K562 (cell line): ENCODE measurements at regions not wholly inside any gene's neighbourhood (a gene's known extent, or its start where the extent isn't known, plus 50 kb on each side); places are given as distances from the start of the nearest gene placed in this dataset.

Experiments used
- ATAC-seq: fragments of 200-7000 bp; cut with Tn5 transposase; 3 replicates; pipeline ENCODE4 v1.9.1; 2020; ENCODE audit warnings: moderate library complexity
- BruUV-seq: library from RNA; stranded (reverse); fragments of 400-500 nt; replicated peaks from 2 replicates; lab custom pipeline; 2021; lab: Mats Ljungman, UMichigan
- CTCF ChIA-PET: fragments of 300-600 bp; formaldehyde crosslinking; extraction: SDS; loops from one replicate; lab custom pipeline; 2021; ENCODE audit warnings: low intra/inter-chr PET ratio; lab: Yijun Ruan, JAX
- POLR2A ChIA-PET: fragments of 300-600, 350-650 bp; sonication (Branson Sonifier 250); formaldehyde crosslinking; extraction: SDS; loops from one replicate; lab custom pipeline; 2021; ENCODE audit warnings: antibody characterized with exemption, inconsistent platforms; lab: Yijun Ruan, JAX
- DNase-seq, 4 experiments: peaks; one replicate each; pipeline versions ENCODE4 v3.0.0 to v3.0.0-alpha.2; 2011 to 2018; ENCODE audit warnings: low spot score in 3 of 4, mixed read lengths in 3 of 4; ENCODE audit errors: extremely low read depth in 1 of 4
- FAIRE-seq: peaks from 2 replicates; lab custom pipeline; 2011; peaks lifted over from hg19 to GRCh38; lab: Jason Lieb, UNC
- H2AFZ ChIP-seq: 2 replicates; pipeline ENCODE4 v1.6.0; 2011; ENCODE audit warnings: low read depth, low read length, control low read depth, inconsistent platforms
- H3K27ac ChIP-seq: fragments of 200-600 bp; 3 replicates; pipeline ENCODE4 v1.8.0; 2011; ENCODE audit warnings: low read depth, mild to moderate bottlenecking, control low read depth, inconsistent platforms, low read length, moderate library complexity, mixed read lengths; ENCODE audit errors: extremely low read depth
- H3K27me3 ChIP-seq, 2 experiments: fragments of 300-600 bp in 1 of 2; 2 replicates in 1 of 2; 3 replicates in 1 of 2; pipeline versions ENCODE4 v1.6.0 to v1.8.0; 2011; ENCODE audit warnings: inconsistent platforms in 2 of 2, low read length in 2 of 2, mild to moderate bottlenecking in 1 of 2, mixed read lengths in 1 of 2, moderate library complexity in 1 of 2; ENCODE audit not compliant: control insufficient read depth in 2 of 2, insufficient read depth in 2 of 2
- H3K36me3 ChIP-seq: fragments of 300-600 bp; 3 replicates; pipeline ENCODE4 v1.8.0; 2011; ENCODE audit warnings: mild to moderate bottlenecking, low read length, inconsistent platforms; ENCODE audit not compliant: control insufficient read depth, insufficient read depth
- H3K4me1 ChIP-seq, 2 experiments: fragments of 200-600 bp in 1 of 2; replicated peaks in 1 of 2; 2 replicates in 1 of 2; 3 replicates in 1 of 2; pipeline versions ENCODE4 v1.5.1 to v1.8.0; 2011; ENCODE audit warnings: inconsistent platforms in 2 of 2, low read length in 2 of 2, mild to moderate bottlenecking in 1 of 2, mixed read lengths in 1 of 2, moderate library complexity in 1 of 2; ENCODE audit not compliant: control insufficient read depth in 2 of 2, insufficient read depth in 2 of 2
- H3K4me2 ChIP-seq: 2 replicates; pipeline ENCODE4 v1.6.1; 2011; ENCODE audit warnings: low read length, control low read depth, inconsistent platforms, mixed read lengths; ENCODE audit not compliant: insufficient read depth
- H3K4me3 ChIP-seq: fragments of 200-600 bp; sonication (generic), shearing (Covaris generic); 2 replicates; pipeline ENCODE4 v1.5.1; 2016; ENCODE audit warnings: control low read depth, inconsistent platforms
- H3K79me2 ChIP-seq: fragments of 200-600 bp; 3 replicates; pipeline ENCODE4 v1.8.0; 2011; ENCODE audit warnings: low read length, inconsistent platforms; ENCODE audit not compliant: control insufficient read depth, insufficient read depth
- H3K9ac ChIP-seq, 2 experiments: 2 replicates each; pipeline versions ENCODE4 v1.6.0 to v1.6.1; 2011; ENCODE audit warnings: low read depth in 2 of 2, low read length in 2 of 2, control low read depth in 1 of 2, inconsistent platforms in 1 of 2, mild to moderate bottlenecking in 1 of 2, mixed read lengths in 1 of 2; ENCODE audit not compliant: insufficient read depth in 1 of 2
- H3K9me1 ChIP-seq: one replicate; pipeline ENCODE4 v1.6.0; 2011; ENCODE audit warnings: inconsistent platforms, mild to moderate bottlenecking, low read length, moderate library complexity; ENCODE audit not compliant: control insufficient read depth, insufficient read depth
- H3K9me3 ChIP-seq: replicated peaks from 2 replicates; pipeline ENCODE4 v1.5.1; 2011; ENCODE audit warnings: low read depth, low read length, inconsistent platforms; ENCODE audit not compliant: control insufficient read depth, insufficient read depth
- H4K20me1 ChIP-seq: replicated peaks from 2 replicates; pipeline ENCODE4 v1.6.1; 2011; ENCODE audit warnings: low read length, inconsistent platforms, mixed read lengths; ENCODE audit not compliant: control insufficient read depth, insufficient read depth
- ATF7 ChIP-seq: fragments of 450-650 bp; IDR thresholded peaks from 2 replicates; pipeline ENCODE4 v1.7.1; 2014; ENCODE audit warnings: mild to moderate bottlenecking, moderate library complexity
- FUS ChIP-seq: fragments of 200-400 bp; formaldehyde crosslinking; optimal IDR thresholded peaks from 2 replicates; pipeline ENCODE3; 2017; ENCODE audit warnings: low read depth, low read length
- HOXB6 ChIP-seq: fragments of 250-450 bp; sonication (Bioruptor Pico); IDR thresholded peaks from 2 replicates; pipeline ENCODE4 v1.5.1; 2022; ENCODE audit warnings: mild to moderate bottlenecking, borderline replicate concordance
- RBM25 ChIP-seq: fragments of 200-400 bp; formaldehyde crosslinking; IDR thresholded peaks from 2 replicates; pipeline ENCODE4 v1.6.1; 2018; ENCODE audit warnings: low read length, low read depth, moderate library complexity; ENCODE audit not compliant: severe bottlenecking
- SMARCC2 ChIP-seq: fragments of 450-650 bp; IDR thresholded peaks from 2 replicates; pipeline ENCODE4 v1.6.1; 2017; ENCODE audit warnings: antibody characterized with exemption, moderate library complexity, mild to moderate bottlenecking, low read depth
- WGBS: fragments of 100-300 bp; shearing (Covaris generic); methylation state at CpG from one replicate; pipeline ENCODE4 v1.1.6; 2016; ENCODE audit warnings: low coverage, mixed read lengths; ENCODE audit not compliant: insufficient coverage; ENCODE audit errors: missing lambda C conversion rate; 5-methylcytosine and 5-hydroxymethylcytosine counted together
- in situ Hi-C: fragments of 300-500 bp; cut with MboI; formaldehyde crosslinking; loops from 4 replicates; pipeline ENCODE4 v1.15.0; 2018; ENCODE audit warnings: inconsistent platforms, mixed read lengths
- intact Hi-C: fragments of 100-400 bp; cut with micrococcal nuclease; formaldehyde crosslinking; loops from 2 replicates; pipeline ENCODE4 v1.14.2; 2022
- TF ChIP-seq, protein P1 (sequence below), 2 experiments: fragments of 250-450 bp in 1 of 2; fragments of 450-650 bp in 1 of 2; sonication (Bioruptor Pico) in 1 of 2; IDR thresholded peaks; 2 replicates each; pipeline versions ENCODE4 v1.6.1 to v1.8.0; 2016 to 2021; ENCODE audit warnings: mild to moderate bottlenecking in 2 of 2, moderate library complexity in 2 of 2, missing compliant biosample characterization in 1 of 2, missing genetic modification characterization in 1 of 2
- TF ChIP-seq, protein P2 (sequence below): fragments of 250-450 bp; sonication (Bioruptor Pico); IDR thresholded peaks from 2 replicates; pipeline ENCODE4 v1.8.0; 2022; ENCODE audit warnings: moderate library complexity, mild to moderate bottlenecking, inconsistent platforms

DNA sequence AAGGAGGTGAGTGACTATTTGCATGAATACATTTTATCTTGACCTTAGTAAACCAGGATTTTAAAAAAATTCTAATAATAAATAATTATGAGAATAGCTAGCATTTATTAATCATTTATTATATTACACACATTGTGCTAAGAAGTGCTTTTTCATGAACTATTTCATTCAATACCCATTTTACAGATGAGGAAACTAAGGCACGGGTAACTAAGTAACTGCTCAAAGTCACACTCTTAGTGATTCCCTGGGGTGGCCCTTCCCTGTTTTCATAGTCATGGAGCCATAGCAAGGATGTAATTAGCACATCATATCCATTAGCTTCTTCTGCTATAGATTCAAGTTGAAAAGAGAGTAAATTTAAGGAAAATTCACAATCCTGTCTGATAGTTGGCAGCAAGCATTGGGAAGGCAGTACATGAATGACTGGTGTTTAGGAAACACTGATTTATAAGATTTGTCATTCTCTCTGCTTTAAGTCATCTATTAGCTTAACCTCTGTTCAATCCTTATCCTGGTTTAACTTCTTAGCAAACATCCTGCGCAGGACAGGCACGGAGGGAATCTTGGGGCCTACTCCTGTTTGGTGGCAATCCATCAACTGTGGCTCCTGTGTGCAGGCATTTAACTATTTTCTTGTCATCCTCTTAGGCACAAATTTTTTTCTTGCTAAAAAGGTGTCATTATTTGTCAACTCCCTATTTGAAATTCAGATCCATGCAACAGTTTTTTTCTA lies 68.3 kb downstream of the RIN2 start:
- ATAC-seq (no peak), DNase-seq (no peak), FAIRE-seq (no peak)
- Histone ChIP-seq H4K20me1 (no peaks in the 10 kb centered on the region; the same call in 1 of the 2 replicates), H3K9me1 (no peaks in the 10 kb centered on the region), H3K4me2 (no peak overlapping the region), H3K4me1 (no peaks in the 10 kb centered on the region), H3K4me3 (no peak overlapping the region), H2AFZ (no peak overlapping the region), H3K9me3 (no peaks in the 10 kb centered on the region), H3K79me2 (no peaks in the 10 kb centered on the region), H3K27me3 (no peaks in the 10 kb centered on the region), H3K27ac (no peak overlapping the region), H3K9ac (no peak overlapping the region), H3K36me3 (no peaks in the 10 kb centered on the region)
- CTCF ChIA-PET = no interaction called here
- in situ Hi-C loops (no loop called here), intact Hi-C loops (no loop called here)
- POLR2A ChIA-PET = no interaction called here
- WGBS = 0% methylated on average over 3 of the region's 3 CpGs
- no peak for TF ChIP-seq HOXB6 (CRISPR knock-in tag)
- TF ChIP-seq RBM25 = peak; percentile 73
- no TSS peak for BruUV-seq

DNA sequence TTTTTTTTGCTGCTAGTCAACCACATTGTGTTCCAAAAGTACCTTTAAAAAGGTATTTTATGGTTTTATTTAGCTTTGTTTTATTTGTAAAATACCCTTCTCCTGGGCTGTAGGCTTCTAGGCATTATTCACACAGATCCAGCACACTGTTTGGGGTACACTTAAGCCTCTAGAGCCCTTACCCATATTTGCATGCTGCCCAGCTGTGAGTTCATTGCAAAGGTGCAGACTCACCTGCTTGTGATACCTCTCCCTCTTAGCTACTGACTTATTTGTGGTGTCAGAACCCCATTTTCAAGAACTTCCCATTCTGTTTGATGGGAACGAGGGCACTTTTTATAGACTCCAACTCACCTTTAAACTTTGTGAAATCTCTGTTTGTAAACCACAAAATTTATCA lies 69.8 kb downstream of the RIN2 start:
- H2AFZ ChIP-seq = no peak overlapping the region
- H3K9me3 ChIP-seq = no peaks in the 10 kb centered on the region
- H3K9me1 ChIP-seq = no peaks in the 10 kb centered on the region
- no peak overlapping the region for H3K9ac ChIP-seq
- H3K36me3 ChIP-seq = no peaks in the 10 kb centered on the region
- no peak overlapping the region for H3K27ac ChIP-seq
- no peak for FAIRE-seq
- no peaks in the 10 kb centered on the region; the same call in 1 of the 2 replicates for H4K20me1 ChIP-seq
- intact Hi-C loops (no loop called here), in situ Hi-C loops (no loop called here)
- no peaks in the 10 kb centered on the region for H3K79me2 ChIP-seq
- ChIA-PET POLR2A (no interaction called here), CTCF (no interaction called here)
- no peak overlapping the region for H3K4me3 ChIP-seq
- H3K27me3 ChIP-seq = no peaks in the 10 kb centered on the region
- TF ChIP-seq, protein P1, sequence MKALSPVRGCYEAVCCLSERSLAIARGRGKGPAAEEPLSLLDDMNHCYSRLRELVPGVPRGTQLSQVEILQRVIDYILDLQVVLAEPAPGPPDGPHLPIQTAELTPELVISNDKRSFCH (CRISPR knock-in tag; IDR thresholded peaks at IDR 0.05) = no peak
- TF ChIP-seq, protein P1 (tag; IDR thresholded peaks at IDR 0.05) = no peak
- TF ChIP-seq, protein P2, sequence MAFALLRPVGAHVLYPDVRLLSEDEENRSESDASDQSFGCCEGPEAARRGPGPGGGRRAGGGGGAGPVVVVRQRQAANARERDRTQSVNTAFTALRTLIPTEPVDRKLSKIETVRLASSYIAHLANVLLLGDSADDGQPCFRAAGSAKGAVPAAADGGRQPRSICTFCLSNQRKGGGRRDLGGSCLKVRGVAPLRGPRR (CRISPR knock-in tag) = no peak
- TF ChIP-seq FUS (no peak), ATF7 (no peak), SMARCC2 (no peak)
- H3K4me1 ChIP-seq = no peaks in the 10 kb centered on the region
- ATAC-seq = no peak
- WGBS = 0% methylated on average over 1 of the region's 1 CpG
- H3K4me2 ChIP-seq = no peak overlapping the region
- BruUV-seq = no TSS peak
- no peak for DNase-seq
